Smooth muscle cell (in vitro differentiated cells): ENCODE measurements at regions not wholly inside any gene's neighbourhood (a gene's known extent, or its start where the extent isn't known, plus 50 kb on each side); places are given as distances from the start of the nearest gene placed in this dataset.

Experiments used
- DNase-seq: peaks from one replicate; lab custom pipeline; 2025; ENCODE audit not compliant: unreplicated experiment; lab: John Stamatoyannopoulos, UW
- H2AFZ ChIP-seq: fragments of 200-600 bp; sonication (generic); 2 replicates; pipeline ENCODE4 v1.6.0; 2016; ENCODE audit warnings: antibody characterized with exemption, low read depth, mild to moderate bottlenecking
- H3F3A ChIP-seq: fragments of 200-600 bp; sonication (generic); 2 replicates; pipeline ENCODE4 v1.6.0; 2017; ENCODE audit warnings: antibody characterized with exemption, low read depth
- H3K27ac ChIP-seq: fragments of 200-600 bp; sonication (generic); 2 replicates; pipeline ENCODE4 v1.5.1; 2016; ENCODE audit warnings: low read depth, mild to moderate bottlenecking
- H3K27me3 ChIP-seq: fragments of 200-600 bp; sonication (generic); 2 replicates; pipeline ENCODE4 v1.6.1; 2016; ENCODE audit warnings: low read depth, mild to moderate bottlenecking
- H3K36me3 ChIP-seq: fragments of 200-600 bp; sonication (generic); 2 replicates; pipeline ENCODE4 v1.5.1; 2016; ENCODE audit warnings: low read depth
- H3K4me1 ChIP-seq: fragments of 200-600 bp; sonication (generic); 2 replicates; pipeline ENCODE4 v1.5.1; 2016; ENCODE audit warnings: low read depth
- H3K4me2 ChIP-seq: fragments of 200-600 bp; sonication (generic); 2 replicates; pipeline ENCODE4 v1.6.0; 2016; ENCODE audit warnings: mild to moderate bottlenecking
- H3K4me3 ChIP-seq: fragments of 200-600 bp; sonication (generic); 2 replicates; pipeline ENCODE4 v1.5.1; 2016; ENCODE audit warnings: mild to moderate bottlenecking
- H3K79me2 ChIP-seq: fragments of 200-600 bp; sonication (generic); 2 replicates; pipeline ENCODE4 v1.6.0; 2016; ENCODE audit warnings: low read depth, mild to moderate bottlenecking
- H3K9ac ChIP-seq: fragments of 200-600 bp; sonication (generic); 2 replicates; pipeline ENCODE4 v1.6.0; 2016; ENCODE audit warnings: low read depth
- H3K9me3 ChIP-seq: fragments of 200-600 bp; sonication (generic); replicated peaks from 2 replicates; pipeline ENCODE4 v1.5.1; 2016; ENCODE audit warnings: low read depth
- H4K20me1 ChIP-seq: fragments of 200-600 bp; sonication (generic); 2 replicates; pipeline ENCODE4 v1.6.0; 2016; ENCODE audit warnings: low read depth
- CTCF ChIP-seq: fragments of 200-600 bp; sonication (generic); IDR thresholded peaks from 2 replicates; pipeline ENCODE4 v1.5.1; 2017; ENCODE audit warnings: borderline replicate concordance, mild to moderate bottlenecking, antibody characterized with exemption; ENCODE audit not compliant: insufficient read depth, poor library complexity, severe bottlenecking
- WGBS: methylation state at CpG from one replicate; pipeline ENCODE4 v1.1.7; 2016; ENCODE audit warnings: low lambda C conversion rate; 5-methylcytosine and 5-hydroxymethylcytosine counted together

DNA sequence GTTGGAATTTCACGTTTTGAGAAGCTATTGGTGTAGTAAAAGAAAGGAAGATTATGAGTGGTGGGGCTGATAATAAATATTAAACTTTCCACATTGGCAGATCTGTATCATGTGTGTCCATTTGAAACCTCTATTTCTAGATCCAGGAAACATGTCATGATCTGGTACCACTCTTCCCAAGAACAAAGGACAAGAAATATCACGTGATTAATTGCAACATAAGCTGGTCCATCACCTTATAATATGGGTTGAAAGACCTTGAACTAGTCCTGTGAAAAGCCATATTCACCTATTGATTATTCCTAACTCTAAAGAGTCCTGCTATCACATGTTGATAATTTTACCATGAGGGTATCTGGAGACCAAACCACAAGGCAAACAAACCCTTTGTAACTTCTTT, 335.3 kb upstream of the SMIM21 start:
- TF ChIP-seq CTCF = no peak
- H3F3A ChIP-seq = no peaks in the 10 kb centered on the region
- no peak overlapping the region for H3K9ac ChIP-seq
- H3K9me3 ChIP-seq = no peaks in the 10 kb centered on the region
- H3K4me2 ChIP-seq = no peak overlapping the region
- H3K79me2 ChIP-seq = no peaks in the 10 kb centered on the region
- WGBS = 84% methylated on average over 2 of the region's 2 CpGs
- no peaks in the 10 kb centered on the region for H3K27me3 ChIP-seq
- H2AFZ ChIP-seq = no peak overlapping the region
- H3K4me1 ChIP-seq = no peaks in the 10 kb centered on the region
- no peaks in the 10 kb centered on the region for H4K20me1 ChIP-seq
- DNase-seq = no peak
- no peaks in the 10 kb centered on the region for H3K36me3 ChIP-seq
- no peak overlapping the region for H3K27ac ChIP-seq
- H3K4me3 ChIP-seq = no peak overlapping the region

- Histone ChIP-seq H3K4me2 (no peak overlapping the region), H3K79me2 (no peaks in the 10 kb centered on the region), H3K36me3 (no peaks in the 10 kb centered on the region), H3K4me1 (no peaks in the 10 kb centered on the region), H3K4me3 (no peak overlapping the region), H3K27ac (no peak overlapping the region), H3K9ac (no peak overlapping the region), H3F3A (no peaks in the 10 kb centered on the region), H3K9me3 (no peaks in the 10 kb centered on the region), H3K27me3 (no peaks in the 10 kb centered on the region), H4K20me1 (no peaks in the 10 kb centered on the region), H2AFZ (no peak overlapping the region)
- DNase-seq = no peak
- TF ChIP-seq CTCF = no peak
- 82% methylated on average over 1 of the region's 1 CpG for WGBS
Measured at GRCh38 chr18:75760208-75760607, 332.7 kb upstream of the SMIM21 start.

DNA sequence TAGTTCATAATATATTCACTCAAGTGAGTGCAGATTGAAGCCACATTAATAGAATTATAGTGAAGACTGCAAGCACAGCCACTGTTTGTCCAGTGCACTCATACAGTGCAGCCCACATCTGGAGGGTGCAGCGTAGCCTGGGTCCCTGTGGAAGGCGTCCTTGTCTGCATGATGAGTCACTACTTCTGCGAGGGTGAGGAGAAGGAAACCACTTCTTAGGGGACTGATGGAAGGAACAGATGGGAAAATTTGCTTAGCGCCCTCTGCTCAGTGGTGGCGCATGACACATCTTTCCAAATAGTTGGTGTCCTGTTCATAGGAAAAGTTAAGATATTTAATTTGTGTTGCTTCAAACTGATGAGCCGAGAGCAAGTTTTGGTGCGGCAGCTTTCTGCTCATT, 330.4 kb upstream of the SMIM21 start:
- no peaks in the 10 kb centered on the region for H4K20me1 ChIP-seq
- no peak overlapping the region for H3K4me2 ChIP-seq
- no peaks in the 10 kb centered on the region for H3K9me3 ChIP-seq
- H2AFZ ChIP-seq = no peak overlapping the region
- no peaks in the 10 kb centered on the region for H3K27me3 ChIP-seq
- 38% methylated on average over 7 of the region's 7 CpGs for WGBS
- TF ChIP-seq CTCF = no peak
- H3K9ac ChIP-seq = no peak overlapping the region
- H3K4me1 ChIP-seq = no peaks in the 10 kb centered on the region
- H3K4me3 ChIP-seq = no peak overlapping the region
- DNase-seq = no peak
- H3F3A ChIP-seq = no peaks in the 10 kb centered on the region
- H3K36me3 ChIP-seq = no peaks in the 10 kb centered on the region
- no peaks in the 10 kb centered on the region for H3K79me2 ChIP-seq
- no peak overlapping the region for H3K27ac ChIP-seq

DNA sequence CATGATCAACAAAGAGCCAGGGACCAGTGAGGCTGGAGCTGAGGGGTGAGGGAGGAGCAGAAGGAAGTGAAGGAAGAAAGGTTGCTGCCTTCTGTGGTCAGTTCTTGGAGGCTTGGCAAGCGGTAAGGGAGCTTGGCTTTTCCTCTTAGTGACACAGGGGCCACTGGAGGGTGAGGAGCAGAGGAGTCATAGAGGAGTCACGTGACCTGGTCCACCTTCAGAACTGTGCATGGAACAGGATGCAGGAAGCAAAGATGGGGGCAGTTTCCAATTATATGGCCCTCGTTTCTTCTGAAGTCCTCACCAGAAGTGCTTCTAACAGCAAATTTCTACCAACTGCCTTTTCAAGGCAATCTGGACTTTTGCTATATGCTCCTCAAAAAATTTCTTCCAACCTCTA, 326.9 kb upstream of the SMIM21 start:
- H3K27me3 ChIP-seq = no peaks in the 10 kb centered on the region
- no peaks in the 10 kb centered on the region for H3K4me1 ChIP-seq
- TF ChIP-seq CTCF = no peak
- no peaks in the 10 kb centered on the region for H3K9me3 ChIP-seq
- H3K36me3 ChIP-seq = no peaks in the 10 kb centered on the region
- H3K9ac ChIP-seq = no peak overlapping the region
- no peaks in the 10 kb centered on the region for H3F3A ChIP-seq
- H3K4me3 ChIP-seq = no peak overlapping the region
- no peak for DNase-seq
- H4K20me1 ChIP-seq = no peaks in the 10 kb centered on the region
- H3K79me2 ChIP-seq = no peaks in the 10 kb centered on the region
- no peak overlapping the region for H3K4me2 ChIP-seq
- no peak overlapping the region for H3K27ac ChIP-seq
- 95% methylated on average over 3 of the region's 3 CpGs for WGBS
- H2AFZ ChIP-seq = no peak overlapping the region
